ENCODE measurements at regions not wholly inside any gene's neighbourhood (a gene's known extent, or its start where the extent isn't known, plus 50 kb on each side); places are given as distances from the start of the nearest gene placed in this dataset.

GRCh38 chr2:206853915-206854314 is 85.4 kb upstream of the CPO start:
- no peak overlapping the region for H3K4me3 ChIP-seq (ENCODE audit: low read depth, low read length)
- H3K79me2 ChIP-seq: no peaks in the 10 kb centered on the region
- no peak overlapping the region for H3K4me2 ChIP-seq (ENCODE audit: low read length)
- no peaks in the 10 kb centered on the region for H3K4me1 ChIP-seq
- no peak for TF ChIP-seq CTCF (IDR thresholded peaks at IDR 0.05)
- no peaks in the 10 kb centered on the region for H3K27me3 ChIP-seq (ENCODE audit: control insufficient read depth, insufficient read depth, low read length)
- no peak overlapping the region for H3K27ac ChIP-seq
- no peaks in the 10 kb centered on the region for H3K36me3 ChIP-seq (ENCODE audit: control insufficient read depth, insufficient read depth, low read length)
- no peak overlapping the region for H3K9ac ChIP-seq
- no peaks in the 10 kb centered on the region for H3K9me3 ChIP-seq (ENCODE audit: control insufficient read depth, low read length)
- H2AFZ ChIP-seq: no peak overlapping the region

- Histone ChIP-seq H2AFZ (no peak overlapping the region), H3K27me3 (ENCODE audit: control insufficient read depth, insufficient read depth, low read length) (no peaks in the 10 kb centered on the region), H3K9ac (no peak overlapping the region), H3K4me1 (no peaks in the 10 kb centered on the region), H3K27ac (no peak overlapping the region), H3K36me3 (ENCODE audit: control insufficient read depth, insufficient read depth, low read length) (no peaks in the 10 kb centered on the region), H3K79me2 (no peaks in the 10 kb centered on the region), H3K4me2 (ENCODE audit: low read length) (no peak overlapping the region), H3K9me3 (ENCODE audit: control insufficient read depth, low read length) (no peaks in the 10 kb centered on the region), H3K4me3 (ENCODE audit: low read depth, low read length) (no peak overlapping the region)
- TF ChIP-seq CTCF (IDR thresholded peaks at IDR 0.05): no peak
These were observed 83.5 kb upstream of the CPO start for GRCh38 chr2:206855585-206856433.

GRCh38 chr2:206856513-206856912 is 82.8 kb upstream of the CPO start:
- H3K36me3 ChIP-seq (ENCODE audit: control insufficient read depth, insufficient read depth, low read length): no peaks in the 10 kb centered on the region
- no peak overlapping the region for H3K4me2 ChIP-seq (ENCODE audit: low read length)
- no peak overlapping the region for H2AFZ ChIP-seq
- H3K4me3 ChIP-seq (ENCODE audit: low read depth, low read length): no peak overlapping the region
- H3K9me3 ChIP-seq (ENCODE audit: control insufficient read depth, low read length): no peaks in the 10 kb centered on the region
- no peak overlapping the region for H3K9ac ChIP-seq
- H3K27ac ChIP-seq: no peak overlapping the region
- TF ChIP-seq CTCF (IDR thresholded peaks at IDR 0.05): no peak
- no peaks in the 10 kb centered on the region for H3K4me1 ChIP-seq
- H3K27me3 ChIP-seq (ENCODE audit: control insufficient read depth, insufficient read depth, low read length): no peaks in the 10 kb centered on the region
- H3K79me2 ChIP-seq: no peaks in the 10 kb centered on the region

- Histone ChIP-seq H3K9me3 (ENCODE audit: control insufficient read depth, low read length) (no peaks in the 10 kb centered on the region), H3K4me1 (no peaks in the 10 kb centered on the region), H3K4me3 (ENCODE audit: low read depth, low read length) (no peak overlapping the region), H2AFZ (no peak overlapping the region), H3K27me3 (ENCODE audit: control insufficient read depth, insufficient read depth, low read length) (no peaks in the 10 kb centered on the region), H3K9ac (no peak overlapping the region), H3K36me3 (ENCODE audit: control insufficient read depth, insufficient read depth, low read length) (no peaks in the 10 kb centered on the region), H3K79me2 (no peaks in the 10 kb centered on the region), H3K27ac (no peak overlapping the region), H3K4me2 (ENCODE audit: low read length) (no peak overlapping the region)
- TF ChIP-seq CTCF (IDR thresholded peaks at IDR 0.05): no peak
These were observed 80.5 kb upstream of the CPO start for GRCh38 chr2:206858687-206859329.
